ENCODE measurements at regions not wholly inside any gene's neighbourhood (a gene's known extent, or its start where the extent isn't known, plus 50 kb on each side); places are given as distances from the start of the nearest gene placed in this dataset.

DNA sequence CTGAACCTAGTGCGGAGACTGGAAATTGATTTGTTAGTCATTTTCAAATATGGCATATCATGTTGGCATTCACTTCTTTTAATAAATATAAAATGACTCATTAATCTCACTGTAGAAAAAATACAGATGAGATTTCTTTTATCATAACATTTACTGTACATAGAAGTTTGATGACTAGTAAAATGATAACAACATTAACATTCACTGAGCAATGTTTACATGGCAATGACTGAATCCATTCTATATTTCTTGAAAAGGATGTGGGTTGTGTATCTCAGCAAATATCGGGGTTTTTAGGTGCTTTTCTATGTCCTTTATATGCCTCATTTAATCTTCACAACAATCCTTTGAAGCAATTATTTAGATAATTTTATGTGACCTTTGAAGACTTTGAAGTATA, 920.9 kb upstream of the FAT3 start:
- TF ChIP-seq CTCF (IDR thresholded peaks at IDR 0.05) = no peak

- TF ChIP-seq CTCF (IDR thresholded peaks at IDR 0.05) = no peak
Observed at GRCh38 chr11:91299980-91300379, 924.6 kb upstream of the FAT3 start.

DNA sequence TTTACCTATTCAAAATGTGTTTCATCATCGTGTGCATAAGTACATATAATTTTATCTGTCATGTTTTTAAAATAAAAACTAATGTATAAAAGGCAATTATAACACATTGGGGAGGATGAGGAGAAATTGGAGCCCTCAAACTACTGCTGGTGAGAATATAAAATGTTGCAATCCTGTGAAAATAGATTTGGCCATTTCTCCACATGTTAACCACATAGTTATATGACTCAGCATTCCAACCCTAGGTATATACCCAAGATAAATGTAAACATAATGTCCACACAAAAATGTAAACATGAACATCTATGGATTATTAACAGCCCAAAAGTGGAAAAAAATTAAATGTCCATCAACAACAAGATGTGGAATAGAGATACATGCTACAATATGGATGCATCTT, 928.0 kb upstream of the FAT3 start:
- TF ChIP-seq CTCF (IDR thresholded peaks at IDR 0.05) = no peak

DNA sequence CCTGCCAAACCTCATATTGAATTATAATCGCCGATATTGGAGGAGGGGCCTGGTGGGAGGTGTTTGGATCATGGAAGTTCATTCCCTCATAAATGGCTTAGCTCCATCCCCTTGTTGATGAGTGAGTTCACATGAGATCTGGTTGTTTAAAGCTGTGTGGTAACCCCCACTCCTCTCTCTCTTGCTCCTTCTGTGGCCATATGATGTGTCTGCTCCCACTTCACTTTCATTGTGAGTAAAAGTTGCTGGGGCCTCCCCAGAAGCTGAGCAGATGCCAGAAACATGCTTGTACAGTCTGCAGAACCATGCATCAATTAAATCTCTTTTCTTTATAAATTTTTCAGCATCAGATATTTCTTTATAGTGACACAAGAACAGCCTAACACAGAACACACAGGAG, 929.0 kb upstream of the FAT3 start:
- no peak for TF ChIP-seq CTCF (IDR thresholded peaks at IDR 0.05)

DNA sequence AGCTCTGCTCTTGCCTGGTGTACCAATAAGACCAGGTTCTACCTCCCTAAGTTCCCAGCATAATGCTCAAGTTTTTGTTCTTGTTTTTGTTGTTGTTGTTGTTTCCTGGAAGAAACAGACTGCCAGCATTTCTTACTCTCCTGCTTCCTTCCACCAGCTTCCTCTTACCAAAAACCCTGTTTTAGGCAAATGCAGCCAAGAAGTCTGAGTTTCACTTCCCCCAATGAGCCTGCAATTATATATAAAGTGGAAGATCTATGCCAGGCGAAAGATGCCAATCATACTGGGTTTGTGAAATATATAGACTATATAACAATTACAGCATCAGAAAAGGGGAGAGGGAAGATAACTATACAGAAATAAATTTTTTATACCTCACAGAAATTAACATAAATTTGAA, 931.5 kb upstream of the FAT3 start:
- no peak for TF ChIP-seq CTCF (IDR thresholded peaks at IDR 0.05)

GRCh38 chr11:91272089-91272488, 952.5 kb upstream of the FAT3 start:
- no peak for TF ChIP-seq CTCF (IDR thresholded peaks at IDR 0.05)

DNA sequence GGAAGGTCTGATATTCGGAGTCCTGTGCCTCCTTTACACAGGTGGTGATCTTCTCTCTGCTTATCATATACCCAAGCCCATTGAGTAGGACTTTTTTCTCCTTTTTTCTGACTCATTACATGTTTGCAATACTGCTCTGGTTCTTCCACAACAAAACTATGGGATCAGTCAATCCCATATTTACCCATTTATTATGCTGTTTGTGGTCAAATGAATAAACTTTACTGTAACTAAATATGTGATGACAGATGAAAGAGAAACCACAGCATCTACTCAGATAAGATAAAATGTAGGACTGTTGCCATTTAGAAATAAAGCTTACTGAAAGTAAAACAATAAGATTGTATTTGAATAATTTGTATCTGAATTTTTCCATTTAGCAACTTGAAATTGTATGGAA, 958.7 kb upstream of the FAT3 start:
- no peak for TF ChIP-seq CTCF (IDR thresholded peaks at IDR 0.05)

DNA sequence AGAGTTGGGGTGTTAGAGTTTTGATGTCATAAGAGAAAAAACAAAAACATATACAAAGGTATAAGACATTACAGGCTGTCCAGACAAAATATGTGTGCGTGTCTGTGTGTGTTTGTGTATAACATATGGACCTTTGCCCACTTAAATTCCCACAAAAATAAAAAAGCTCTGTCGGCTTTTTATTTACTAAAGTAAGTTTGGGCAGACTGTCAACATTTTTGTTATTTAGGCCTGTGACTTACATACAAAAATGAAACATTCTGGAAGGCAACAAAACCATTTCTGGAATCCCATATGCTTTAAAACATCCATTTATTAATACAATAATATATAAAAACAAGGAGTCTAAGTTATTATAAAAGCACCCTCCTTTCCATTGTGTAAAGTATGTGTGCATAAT, 960.1 kb upstream of the FAT3 start:
- TF ChIP-seq CTCF (IDR thresholded peaks at IDR 0.05) = no peak

Data from LNCAP (cell line).